Activated CD8-positive, alpha-beta T cell treated with anti-CD3 and anti-CD28 coated beads, Interleukin-2, amount 10 ng/mL, durations not matched to agents 7 days and 5 days (primary cell): ENCODE measurements at regions not wholly inside any gene's neighbourhood (a gene's known extent, or its start where the extent isn't known, plus 50 kb on each side); places are given as distances from the start of the nearest gene placed in this dataset.

Experiments
- ATAC-seq: fragments of 150-1000 bp; cut with Tn5 transposase; one replicate; pipeline ENCODE4 v1.10.0; 2021; ENCODE audit warnings: moderate library complexity
- CTCF ChIA-PET: fragments of 350-600 bp; sonication (Branson Sonifier 250); formaldehyde crosslinking; loops from one replicate; lab custom pipeline; 2021; ENCODE audit warnings: antibody characterized with exemption; lab: Charles Lee
- POLR2A ChIA-PET: fragments of 350-600 bp; sonication (Branson Sonifier 250); formaldehyde crosslinking; loops from one replicate; lab custom pipeline; 2021; ENCODE audit warnings: antibody characterized with exemption; lab: Charles Lee
- DNase-seq: peaks from one replicate; pipeline ENCODE4 v3.0.0-alpha.2; 2020
- H3K27ac Mint-ChIP-seq: one replicate; pipeline ENCODE4 v1.8.0; 2021; ENCODE audit warnings: mild to moderate bottlenecking, mixed read lengths
- H3K27me3 Mint-ChIP-seq: one replicate; pipeline ENCODE4 v1.8.0; 2021; ENCODE audit warnings: low read depth, mixed read lengths
- H3K36me3 Mint-ChIP-seq: one replicate; pipeline ENCODE4 v1.8.0; 2021; ENCODE audit warnings: low read depth, mixed read lengths
- H3K4me1 Mint-ChIP-seq: one replicate; pipeline ENCODE4 v1.8.0; 2021; ENCODE audit warnings: low read depth, mixed read lengths
- H3K4me3 Mint-ChIP-seq: one replicate; pipeline ENCODE4 v1.8.0; 2021; ENCODE audit warnings: mild to moderate bottlenecking, mixed read lengths
- H3K9me3 Mint-ChIP-seq: one replicate; pipeline ENCODE4 v1.8.0; 2022; ENCODE audit warnings: mixed read lengths; ENCODE audit not compliant: insufficient read depth

- no peak overlapping the region for H3K4me3 Mint-ChIP-seq
- ChIA-PET CTCF (no interaction called here), POLR2A (no interaction called here)
- H3K9me3 Mint-ChIP-seq, result peaks cover 3% of the 10 kb centered on the region
- H3K36me3 Mint-ChIP-seq, result no peaks in the 10 kb centered on the region
- no peaks in the 10 kb centered on the region for H3K4me1 Mint-ChIP-seq
- H3K27me3 Mint-ChIP-seq, result no peaks in the 10 kb centered on the region
- DNase-seq, result no peak
- no peak for ATAC-seq
- H3K27ac Mint-ChIP-seq, result no peak overlapping the region
Observed at GRCh38 chr7:70919481-70920073, 212.4 kb upstream of the GALNT17 start.

GRCh38 chr7:70920876-70921275 lies 211.1 kb upstream of the GALNT17 start:
- Mint-ChIP-seq H3K36me3 (no peaks in the 10 kb centered on the region), H3K4me3 (no peak overlapping the region), H3K9me3 (peaks cover 3% of the 10 kb centered on the region), H3K27ac (no peak overlapping the region), H3K27me3 (no peaks in the 10 kb centered on the region), H3K4me1 (no peaks in the 10 kb centered on the region)
- DNase-seq, result no peak
- no peak for ATAC-seq
- ChIA-PET CTCF (no interaction called here), POLR2A (no interaction called here)

- H3K4me1 Mint-ChIP-seq, result no peaks in the 10 kb centered on the region
- H3K9me3 Mint-ChIP-seq, result peaks cover 8% of the 10 kb centered on the region
- H3K27ac Mint-ChIP-seq, result no peak overlapping the region
- no peak for DNase-seq
- no peaks in the 10 kb centered on the region for H3K36me3 Mint-ChIP-seq
- no peak overlapping the region for H3K4me3 Mint-ChIP-seq
- no peaks in the 10 kb centered on the region for H3K27me3 Mint-ChIP-seq
- CTCF ChIA-PET, result no interaction called here
- no peak for ATAC-seq
- POLR2A ChIA-PET, result no interaction called here
Observed at GRCh38 chr7:70923181-70923845, 208.6 kb upstream of the GALNT17 start.

- Mint-ChIP-seq H3K9me3 (peaks cover 8% of the 10 kb centered on the region), H3K4me3 (no peak overlapping the region), H3K36me3 (no peaks in the 10 kb centered on the region), H3K27me3 (no peaks in the 10 kb centered on the region), H3K27ac (no peak overlapping the region), H3K4me1 (no peaks in the 10 kb centered on the region)
- ChIA-PET CTCF (no interaction called here), POLR2A (no interaction called here)
- ATAC-seq (no peak), DNase-seq (no peak)
Observed at GRCh38 chr7:70925411-70926115, 206.4 kb upstream of the GALNT17 start.

GRCh38 chr7:70926666-70927065 lies 205.3 kb upstream of the GALNT17 start:
- no peak for ATAC-seq
- ChIA-PET CTCF (no interaction called here), POLR2A (no interaction called here)
- Mint-ChIP-seq H3K9me3 (peaks cover 8% of the 10 kb centered on the region), H3K27ac (no peak overlapping the region), H3K36me3 (no peaks in the 10 kb centered on the region), H3K4me1 (no peaks in the 10 kb centered on the region), H3K27me3 (no peaks in the 10 kb centered on the region), H3K4me3 (no peak overlapping the region)
- no peak for DNase-seq

GRCh38 chr7:70935311-70935710 lies 196.6 kb upstream of the GALNT17 start:
- ATAC-seq (no peak), DNase-seq (no peak)
- Mint-ChIP-seq H3K4me1 (no peaks in the 10 kb centered on the region), H3K27ac (no peak overlapping the region), H3K36me3 (no peaks in the 10 kb centered on the region), H3K4me3 (no peak overlapping the region), H3K9me3 (peaks cover 5% of the 10 kb centered on the region), H3K27me3 (no peaks in the 10 kb centered on the region)
- ChIA-PET POLR2A (no interaction called here), CTCF (no interaction called here)

- ChIA-PET CTCF (no interaction called here), POLR2A (no interaction called here)
Observed at GRCh38 chr7:70935854-70936253, 196.1 kb upstream of the GALNT17 start.

GRCh38 chr7:70937424-70937823 lies 194.5 kb upstream of the GALNT17 start:
- no peak for ATAC-seq
- H3K36me3 Mint-ChIP-seq, result no peaks in the 10 kb centered on the region
- no peak overlapping the region for H3K4me3 Mint-ChIP-seq
- POLR2A ChIA-PET, result no interaction called here
- no peaks in the 10 kb centered on the region for H3K27me3 Mint-ChIP-seq
- no peak overlapping the region for H3K27ac Mint-ChIP-seq
- peaks cover 5% of the 10 kb centered on the region for H3K9me3 Mint-ChIP-seq
- H3K4me1 Mint-ChIP-seq, result no peaks in the 10 kb centered on the region
- CTCF ChIA-PET, result no interaction called here
- no peak for DNase-seq

More at GRCh38 chr7:70935854-70936253, 196.1 kb upstream of the GALNT17 start:
- ATAC-seq (no peak), DNase-seq (no peak)
- Mint-ChIP-seq H3K27ac (no peak overlapping the region), H3K9me3 (peaks cover 5% of the 10 kb centered on the region), H3K27me3 (no peaks in the 10 kb centered on the region), H3K4me3 (no peak overlapping the region), H3K36me3 (no peaks in the 10 kb centered on the region), H3K4me1 (no peaks in the 10 kb centered on the region)

GRCh38 chr7:70940597-70940996 lies 191.3 kb upstream of the GALNT17 start:
- DNase-seq (no peak), ATAC-seq (no peak)
- CTCF ChIA-PET, result no interaction called here
- Mint-ChIP-seq H3K36me3 (no peaks in the 10 kb centered on the region), H3K27me3 (no peaks in the 10 kb centered on the region), H3K27ac (no peak overlapping the region), H3K4me3 (no peak overlapping the region), H3K9me3 (peaks cover 5% of the 10 kb centered on the region), H3K4me1 (no peaks in the 10 kb centered on the region)
- POLR2A ChIA-PET, result no interaction called here

GRCh38 chr7:70942791-70943190 lies 189.2 kb upstream of the GALNT17 start:
- Mint-ChIP-seq H3K36me3 (no peaks in the 10 kb centered on the region), H3K27me3 (no peaks in the 10 kb centered on the region), H3K9me3 (no peaks in the 10 kb centered on the region), H3K27ac (no peak overlapping the region), H3K4me1 (no peaks in the 10 kb centered on the region), H3K4me3 (no peak overlapping the region)
- POLR2A ChIA-PET, result no interaction called here
- DNase-seq (no peak), ATAC-seq (no peak)
- CTCF ChIA-PET, result no interaction called here

- Mint-ChIP-seq H3K36me3 (no peaks in the 10 kb centered on the region), H3K27ac (no peak overlapping the region), H3K9me3 (peaks cover 7% of the 10 kb centered on the region), H3K4me1 (no peaks in the 10 kb centered on the region), H3K4me3 (no peak overlapping the region), H3K27me3 (no peaks in the 10 kb centered on the region)
- CTCF ChIA-PET, result no interaction called here
- POLR2A ChIA-PET, result no interaction called here
- no peak for DNase-seq
- ATAC-seq, result no peak
Observed at GRCh38 chr7:70944516-70944915, 187.4 kb upstream of the GALNT17 start.

- Mint-ChIP-seq H3K36me3 (no peaks in the 10 kb centered on the region), H3K27me3 (no peaks in the 10 kb centered on the region), H3K27ac (no peak overlapping the region), H3K9me3 (peaks cover 10% of the 10 kb centered on the region), H3K4me3 (no peak overlapping the region), H3K4me1 (no peaks in the 10 kb centered on the region)
- DNase-seq, result no peak
- CTCF ChIA-PET, result no interaction called here
- no peak for ATAC-seq
- POLR2A ChIA-PET, result no interaction called here
Observed at GRCh38 chr7:70947181-70947580, 184.8 kb upstream of the GALNT17 start.
